Lung microvascular endothelial cell (primary cell): ENCODE measurements at regions not wholly inside any gene's neighbourhood (a gene's known extent, or its start where the extent isn't known, plus 50 kb on each side); places are given as distances from the start of the nearest gene placed in this dataset.
"Not testable (repeated sequence)": the region's sequence is repeated elsewhere in the genome, so short reads cannot be mapped to it uniquely, and the experiment has no call there.

ENCODE experiments used
- DNase-seq, 2 donors: peaks; one replicate each; pipeline versions ENCODE4 v3.0.0 to v3.0.0-alpha.2; 2010; ENCODE audit warnings: low read depth in 2 of 2

DNA sequence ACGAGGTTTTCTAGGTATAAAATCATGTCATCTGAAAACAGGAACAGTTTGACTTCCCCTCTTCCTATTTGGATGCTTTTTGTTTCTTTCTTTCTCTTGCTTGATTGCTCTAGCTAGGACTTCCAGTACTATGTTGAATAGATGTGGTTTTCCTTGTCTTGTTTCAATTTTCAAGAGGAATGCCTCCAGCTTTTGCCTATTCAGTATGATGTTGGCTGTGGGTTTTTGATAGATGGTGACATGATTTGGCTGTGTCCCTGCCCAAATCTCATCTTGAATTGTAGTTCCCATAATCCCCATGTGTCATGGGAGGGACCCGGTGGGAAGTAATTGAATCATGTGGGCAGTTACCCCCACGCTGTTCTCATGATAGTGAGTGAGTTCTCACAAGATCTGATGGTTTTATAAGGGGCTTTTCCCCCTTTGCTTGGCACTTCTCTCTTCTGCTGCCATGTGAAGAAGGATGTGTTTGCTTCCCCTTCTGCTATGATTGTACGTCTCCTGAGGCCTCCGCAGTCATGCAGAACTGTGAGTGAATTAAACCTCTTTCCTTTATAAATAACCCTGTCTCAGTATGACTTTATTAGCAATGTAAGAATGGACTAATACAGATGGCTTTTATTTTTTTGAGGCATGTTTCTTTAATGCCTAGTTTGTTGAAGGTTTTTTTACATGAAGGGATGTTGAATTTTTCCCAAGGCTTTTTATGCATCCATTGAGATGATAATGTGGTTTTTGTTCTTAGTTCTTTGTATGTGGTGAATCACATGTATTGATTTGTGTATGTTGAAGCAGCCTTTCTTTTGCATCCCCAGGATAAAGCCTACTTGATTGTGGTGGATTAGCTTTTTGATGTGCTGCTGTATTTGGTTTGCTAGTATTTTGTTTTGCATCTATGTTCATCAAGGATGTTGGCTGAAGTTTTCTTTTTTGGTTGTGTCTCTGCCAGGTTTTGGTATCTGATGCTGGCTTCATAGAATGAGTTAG lies 239.1 kb downstream of the THBS2 start:
- no peak for DNase-seq

DNA sequence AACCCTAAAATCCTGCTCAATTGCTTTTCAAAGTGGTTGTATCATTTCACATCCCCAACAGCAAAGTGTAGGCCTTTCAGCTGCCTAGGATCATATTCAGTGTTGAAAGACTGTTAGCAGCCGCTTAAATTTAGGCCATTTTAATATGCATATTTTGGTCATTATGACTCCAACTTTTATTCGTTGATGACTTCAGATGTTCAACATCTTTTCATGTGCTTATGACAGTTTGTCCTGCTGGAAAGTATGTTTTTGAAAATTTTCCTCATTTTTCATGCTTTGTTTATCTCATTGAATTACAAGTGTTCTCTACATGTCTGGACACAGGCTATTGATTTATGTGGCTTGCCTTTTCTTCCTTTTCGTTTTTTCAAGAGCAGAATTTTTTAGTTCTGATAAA lies 244.0 kb downstream of the THBS2 start:
- no peak for DNase-seq

DNA sequence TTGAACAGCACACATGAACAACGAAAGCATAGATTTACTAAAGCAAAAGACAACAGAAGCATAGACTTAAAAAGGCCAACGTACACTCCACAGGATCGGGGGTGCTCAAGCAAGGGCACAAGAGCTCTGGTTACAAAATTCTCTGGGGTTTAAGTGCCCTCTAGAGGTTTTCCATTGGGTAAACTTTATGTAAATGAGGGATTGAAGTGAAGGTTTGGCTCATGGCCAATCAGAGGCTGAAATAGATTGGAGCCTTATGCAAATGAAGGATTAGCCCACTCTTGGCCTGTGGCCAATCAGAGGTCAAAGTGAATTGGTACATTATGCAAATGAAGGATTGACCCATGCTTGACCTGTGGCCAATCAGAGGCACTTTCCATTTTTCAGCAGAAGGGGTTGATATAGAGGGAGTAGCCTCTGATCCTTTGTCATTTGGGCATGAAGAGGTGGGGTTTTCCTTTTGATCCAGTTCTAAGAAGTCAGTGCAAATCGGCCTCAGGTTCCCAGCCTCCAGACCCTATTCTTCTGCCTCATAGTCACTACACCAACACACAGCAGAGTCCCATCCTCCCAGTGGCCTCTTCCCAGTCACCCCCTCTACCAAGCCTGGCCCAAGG lies 244.9 kb downstream of the THBS2 start:
- DNase-seq, result no peak

DNA sequence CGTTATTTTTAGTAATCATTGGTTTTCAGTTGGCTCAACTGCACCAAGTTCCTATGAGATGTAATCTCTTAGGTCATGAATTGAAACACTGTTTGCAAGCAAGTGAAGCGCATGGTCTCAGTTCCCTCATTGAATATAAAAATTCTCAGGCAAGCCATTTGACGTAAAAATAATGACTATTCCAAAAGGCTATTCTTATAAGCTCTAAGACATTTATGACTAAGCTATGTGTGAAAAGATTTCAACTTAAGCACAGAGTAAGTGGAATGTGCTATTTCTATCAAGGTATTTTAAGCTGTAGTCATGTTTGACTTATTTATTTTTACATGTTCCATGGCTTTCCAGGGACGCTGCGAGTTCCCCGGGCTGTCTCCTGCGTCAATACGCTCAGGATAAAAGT lies 248.5 kb downstream of the THBS2 start:
- no peak for DNase-seq

GRCh38 chr6:169000022-169000421 lies 253.6 kb downstream of the THBS2 start:
- DNase-seq, result no peak

GRCh38 chr6:168999392-168999791 lies 254.3 kb downstream of the THBS2 start:
- DNase-seq, result no peak

DNA sequence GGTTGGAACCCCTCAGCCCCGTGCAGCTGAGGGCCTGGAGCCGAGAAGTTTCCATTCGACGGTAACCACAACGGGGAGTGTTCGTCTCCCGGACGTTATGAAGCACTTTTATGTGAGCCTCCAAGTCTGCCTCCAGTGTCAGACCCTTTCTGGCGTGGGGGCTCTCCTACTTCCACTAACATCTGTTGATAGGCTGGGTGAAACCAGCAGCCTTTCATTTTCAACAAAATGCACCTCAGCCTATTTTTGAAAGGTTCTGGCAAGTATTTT lies 257.4 kb downstream of the THBS2 start:
- no peak for DNase-seq

DNA sequence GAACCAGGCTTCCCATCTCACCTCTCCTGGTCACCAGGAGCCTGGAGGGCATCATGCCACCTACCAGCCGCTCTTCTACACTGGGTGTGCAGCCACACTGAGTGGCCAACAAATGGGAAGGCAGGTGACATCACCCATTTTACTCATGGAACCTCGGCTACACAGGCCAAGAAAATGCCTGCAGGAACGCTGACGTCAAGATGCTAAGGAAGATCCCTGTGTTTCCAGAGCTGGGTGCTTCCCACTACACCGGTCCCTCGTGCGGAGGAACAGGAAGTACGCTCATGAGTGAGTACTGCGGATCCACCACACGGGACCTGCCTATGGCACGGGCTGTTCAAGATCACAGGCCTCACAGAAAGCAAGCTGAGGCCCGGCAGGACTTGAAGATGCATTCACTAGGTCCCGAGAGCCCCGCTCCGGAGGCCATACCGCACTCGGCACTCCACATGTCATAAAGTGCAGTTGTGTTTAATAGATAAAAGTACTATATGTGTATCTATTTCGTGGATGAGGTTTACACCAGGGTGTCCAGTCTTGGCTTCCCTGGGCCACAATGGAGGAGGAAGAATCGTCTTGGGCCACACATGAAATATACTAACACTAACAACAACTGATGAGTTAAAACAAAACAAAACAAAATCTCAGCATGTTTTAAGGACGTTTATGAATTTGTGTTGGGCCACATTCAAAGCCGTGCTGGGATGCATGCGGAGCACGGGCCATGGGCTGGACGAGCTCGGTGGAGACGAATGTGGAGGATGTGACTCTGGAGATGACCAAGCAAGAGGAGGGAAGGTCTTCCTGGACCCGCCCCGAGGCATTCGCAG lies 257.9 kb downstream of the THBS2 start:
- no peak for DNase-seq

- no peak for DNase-seq
Observed at GRCh38 chr6:168994956-168995355, 258.7 kb downstream of the THBS2 start.

DNA sequence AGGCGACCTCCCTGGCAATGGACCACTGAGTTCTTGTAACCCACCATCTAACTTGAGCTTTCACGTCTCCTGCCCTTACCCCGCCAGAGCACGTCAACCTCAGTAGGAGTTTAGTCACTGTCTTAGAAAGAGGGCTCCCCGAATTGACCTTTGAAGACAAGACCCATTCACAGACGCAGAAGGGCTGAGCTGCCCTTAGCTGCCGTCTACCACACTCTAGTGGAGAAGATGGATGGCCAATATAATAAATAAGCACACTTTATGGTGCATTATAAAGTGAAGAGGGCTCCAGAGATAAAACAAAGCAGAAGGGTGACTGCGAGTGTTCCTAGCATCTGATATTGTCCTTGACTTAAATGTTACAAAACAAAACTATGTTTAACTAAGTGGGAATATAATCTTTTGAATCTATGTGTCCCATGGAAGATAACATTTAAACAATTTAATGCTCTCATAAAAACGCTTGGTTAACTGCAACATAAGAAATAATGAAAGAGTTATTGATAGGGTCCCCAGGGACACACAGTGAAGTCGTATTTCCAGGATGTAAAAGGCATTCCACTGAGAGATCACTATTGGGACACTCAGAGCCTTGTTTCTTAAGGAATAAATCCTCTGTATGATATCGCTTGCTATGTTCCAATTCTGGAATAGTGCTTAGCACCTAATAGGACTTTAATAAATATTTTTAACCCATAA lies 261.1 kb downstream of the THBS2 start:
- DNase-seq, result no peak

GRCh38 chr6:168991695-168992094 lies 262.0 kb downstream of the THBS2 start:
- DNase-seq, result not testable (repeated sequence)

DNA sequence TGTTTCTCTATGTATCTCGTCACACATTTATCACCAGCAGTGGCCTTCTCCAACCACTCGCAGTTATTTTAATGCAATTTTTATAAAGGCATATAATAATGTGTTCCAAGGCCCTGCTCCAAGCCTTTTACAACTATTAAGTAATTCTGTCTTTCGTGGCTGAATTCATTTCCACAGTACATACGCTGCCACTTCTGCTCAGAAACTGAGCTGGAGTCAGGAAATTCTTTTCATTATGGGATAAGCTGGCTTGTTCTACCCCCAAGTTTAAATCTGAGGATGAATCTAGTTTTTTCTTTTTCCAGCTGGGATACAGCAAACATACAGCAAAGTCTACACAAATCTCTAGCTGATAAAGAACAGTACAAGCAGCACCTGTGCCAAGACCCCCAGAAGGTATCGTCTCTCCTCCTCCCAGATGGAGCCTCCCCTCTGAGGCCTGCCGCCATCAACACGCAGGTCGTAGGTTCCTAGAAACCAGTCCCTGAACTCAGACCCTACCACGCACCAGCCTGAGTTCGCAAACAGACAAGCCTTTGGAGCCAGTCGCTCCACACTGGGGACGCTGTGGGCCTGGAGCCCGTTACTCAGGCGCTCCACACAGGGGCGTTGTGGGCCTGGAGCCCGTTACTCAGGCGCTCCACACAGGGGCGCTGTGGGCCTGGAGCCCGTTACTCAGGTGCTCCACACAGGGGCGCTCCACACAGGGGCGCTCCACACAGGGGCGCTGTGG lies 263.5 kb downstream of the THBS2 start:
- no peak for DNase-seq

DNA sequence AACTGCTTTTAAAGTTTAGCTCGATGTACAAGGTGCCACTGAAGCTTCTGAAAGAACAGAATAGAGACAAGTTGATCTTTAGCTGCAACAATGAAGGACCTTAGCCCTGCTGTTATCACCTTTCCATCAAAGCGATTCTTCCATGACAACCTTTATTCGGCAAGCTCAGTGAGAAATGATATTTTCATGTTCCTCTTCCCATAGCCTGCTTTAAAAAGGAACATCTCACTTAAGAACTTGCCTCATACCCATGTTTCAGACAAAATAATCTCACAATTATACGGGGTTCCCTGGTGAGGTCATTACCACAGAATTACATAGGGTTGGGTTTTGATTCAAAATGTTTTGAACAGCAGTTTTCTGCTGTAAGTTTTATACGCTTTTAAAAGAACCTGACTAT lies 264.2 kb downstream of the THBS2 start:
- no peak for DNase-seq

DNA sequence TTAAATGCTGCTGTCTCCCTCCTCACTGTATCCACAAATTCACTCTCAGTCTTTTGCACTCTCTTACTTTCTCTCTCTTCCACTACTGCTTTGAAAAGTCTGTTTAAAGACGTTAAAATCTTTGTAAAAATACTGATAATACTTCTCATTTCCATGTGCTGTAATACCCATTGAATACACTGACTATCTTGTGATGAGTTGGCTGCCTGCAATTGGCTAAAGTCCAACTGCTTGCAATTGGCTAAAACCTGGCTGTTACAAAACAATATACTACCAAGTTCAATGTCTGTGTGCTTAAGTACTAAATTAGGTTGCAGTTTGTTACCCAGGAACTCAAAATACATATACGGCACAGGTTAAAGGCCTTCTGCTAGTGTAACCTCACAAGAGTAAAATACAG lies 264.8 kb downstream of the THBS2 start:
- no peak for DNase-seq

DNA sequence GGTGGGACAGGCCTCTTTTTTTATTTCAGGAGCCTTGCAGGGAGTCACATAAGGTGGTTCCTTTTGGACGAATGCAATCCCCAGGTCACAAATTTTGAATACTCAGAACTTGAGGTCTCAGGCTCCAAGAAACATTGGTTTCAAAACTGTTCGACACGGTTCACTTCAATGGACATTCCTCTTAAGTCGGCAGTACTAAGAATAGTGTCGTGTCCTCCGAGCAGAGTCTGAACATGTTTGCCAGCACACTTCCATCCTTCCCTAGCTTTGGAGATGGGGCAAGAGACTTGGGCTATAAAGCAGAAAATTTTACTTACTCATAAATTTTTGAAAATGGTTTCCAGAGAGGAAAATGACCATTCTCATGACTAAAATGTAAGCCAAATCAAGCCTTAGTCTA lies 265.4 kb downstream of the THBS2 start:
- DNase-seq, result no peak

GRCh38 chr6:168985705-168986104 lies 267.9 kb downstream of the THBS2 start:
- DNase-seq, result no peak

GRCh38 chr6:168983925-168984324 lies 269.7 kb downstream of the THBS2 start:
- DNase-seq, result no peak

- DNase-seq, result no peak
Observed at GRCh38 chr6:168981187-168981586, 272.5 kb downstream of the THBS2 start.

DNA sequence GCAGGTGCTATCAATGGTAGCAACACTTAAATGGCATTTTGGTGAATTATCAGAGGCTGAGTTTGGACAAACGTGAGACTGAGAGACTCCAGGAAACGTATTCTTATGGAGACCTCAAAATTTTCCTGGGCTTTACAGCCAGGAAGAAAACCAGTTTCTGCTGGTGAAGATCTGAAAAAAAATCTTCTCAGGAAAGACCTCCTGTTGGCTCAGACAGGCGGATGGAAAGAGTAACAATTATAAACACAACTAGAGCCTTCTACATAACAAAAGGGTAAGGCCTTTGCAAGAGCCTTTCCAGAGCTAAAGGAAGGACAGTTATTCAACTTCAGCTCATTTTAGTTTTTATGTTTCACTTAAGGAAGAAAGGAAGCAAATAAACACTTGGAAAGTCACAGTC lies 274.4 kb downstream of the THBS2 start:
- DNase-seq, result no peak

DNA sequence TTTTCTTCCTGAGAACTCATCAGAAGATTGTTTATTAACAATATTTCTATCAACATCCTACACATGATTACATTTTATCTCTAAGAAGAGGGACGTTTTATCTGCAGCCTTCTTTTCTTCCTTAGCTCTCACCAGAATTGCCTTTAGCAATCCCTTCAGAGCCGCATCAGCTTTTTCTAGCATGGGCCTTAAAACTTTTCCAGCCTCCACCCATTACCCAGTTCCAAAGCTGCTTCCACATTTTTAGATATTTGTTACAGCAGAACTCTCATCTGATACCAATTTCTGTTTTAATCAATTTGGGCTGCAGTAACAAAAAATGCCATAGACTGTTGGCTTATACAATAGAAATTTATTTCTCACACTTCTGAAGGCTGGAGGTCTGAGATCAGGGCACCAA lies 281.5 kb downstream of the THBS2 start:
- no peak for DNase-seq

GRCh38 chr6:168971549-168971948 lies 282.1 kb downstream of the THBS2 start:
- no peak for DNase-seq
